HL-60 (cell line): ENCODE measurements at regions not wholly inside any gene's neighbourhood (a gene's known extent, or its start where the extent isn't known, plus 50 kb on each side); places are given as distances from the start of the nearest gene placed in this dataset.

Experiments used
- DNase-seq, 2 experiments: peaks; one replicate each; pipeline ENCODE4 v3.0.0-alpha.2; 2010 to 2020; ENCODE audit warnings: low read depth in 1 of 2, low spot score in 1 of 2
- H3K27ac ChIP-seq: fragments of 250-450 bp; sonication (Bioruptor Pico); replicated peaks from 2 replicates; pipeline ENCODE4 v1.5.1; 2020; ENCODE audit warnings: mild to moderate bottlenecking, moderate library complexity
- H3K27me3 ChIP-seq: fragments of 250-450 bp; sonication (Bioruptor Pico); 2 replicates; pipeline ENCODE4 v1.5.1; 2021; ENCODE audit warnings: mild to moderate bottlenecking, moderate library complexity; ENCODE audit not compliant: insufficient read depth, poor library complexity, severe bottlenecking
- H3K4me3 ChIP-seq: replicated peaks from 2 replicates; pipeline ENCODE4 v1.5.1; 2011; ENCODE audit warnings: mild to moderate bottlenecking, control low read depth, low read length; ENCODE audit not compliant: insufficient read depth
- CTCF ChIP-seq: IDR thresholded peaks from one replicate; pipeline ENCODE4 v1.5.1; 2011; ENCODE audit warnings: low read length, control low read depth, inconsistent platforms; ENCODE audit not compliant: insufficient read depth
- GABPA ChIP-seq: IDR thresholded peaks from 2 replicates; pipeline ENCODE4 v1.6.1; 2012; ENCODE audit warnings: low read depth
- POLR2AphosphoS5 ChIP-seq: IDR thresholded peaks from 2 replicates; pipeline ENCODE4 v1.6.1; 2012; ENCODE audit warnings: low read depth
- SPI1 ChIP-seq: IDR thresholded peaks from 2 replicates; pipeline ENCODE4 v1.6.1; 2012; ENCODE audit warnings: low read depth, mild to moderate bottlenecking, borderline replicate concordance
- TF ChIP-seq, protein P1 (sequence below): IDR thresholded peaks from 2 replicates; pipeline ENCODE4 v1.6.1; 2012; ENCODE audit warnings: low read depth; ENCODE audit not compliant: insufficient replicate concordance

DNA sequence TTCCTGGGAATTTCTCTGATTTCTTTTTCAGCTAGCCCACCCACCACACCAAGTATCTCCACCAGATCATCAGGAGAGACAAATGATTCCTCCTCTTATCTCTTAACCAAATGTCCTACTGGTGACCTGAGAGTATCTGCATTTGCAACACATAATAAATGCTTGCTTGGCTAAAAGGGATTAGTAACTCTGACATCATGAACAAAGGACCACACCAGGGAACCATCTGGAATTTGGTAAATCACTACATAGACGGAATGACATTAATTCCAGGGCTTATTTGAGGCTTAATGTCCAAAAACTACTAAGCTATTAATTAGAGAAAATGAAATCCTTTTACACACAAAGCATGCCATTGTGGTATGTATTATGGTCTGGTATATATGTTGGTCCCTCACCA is 139.0 kb downstream of the RAP2A start:
- TF ChIP-seq, protein P1, sequence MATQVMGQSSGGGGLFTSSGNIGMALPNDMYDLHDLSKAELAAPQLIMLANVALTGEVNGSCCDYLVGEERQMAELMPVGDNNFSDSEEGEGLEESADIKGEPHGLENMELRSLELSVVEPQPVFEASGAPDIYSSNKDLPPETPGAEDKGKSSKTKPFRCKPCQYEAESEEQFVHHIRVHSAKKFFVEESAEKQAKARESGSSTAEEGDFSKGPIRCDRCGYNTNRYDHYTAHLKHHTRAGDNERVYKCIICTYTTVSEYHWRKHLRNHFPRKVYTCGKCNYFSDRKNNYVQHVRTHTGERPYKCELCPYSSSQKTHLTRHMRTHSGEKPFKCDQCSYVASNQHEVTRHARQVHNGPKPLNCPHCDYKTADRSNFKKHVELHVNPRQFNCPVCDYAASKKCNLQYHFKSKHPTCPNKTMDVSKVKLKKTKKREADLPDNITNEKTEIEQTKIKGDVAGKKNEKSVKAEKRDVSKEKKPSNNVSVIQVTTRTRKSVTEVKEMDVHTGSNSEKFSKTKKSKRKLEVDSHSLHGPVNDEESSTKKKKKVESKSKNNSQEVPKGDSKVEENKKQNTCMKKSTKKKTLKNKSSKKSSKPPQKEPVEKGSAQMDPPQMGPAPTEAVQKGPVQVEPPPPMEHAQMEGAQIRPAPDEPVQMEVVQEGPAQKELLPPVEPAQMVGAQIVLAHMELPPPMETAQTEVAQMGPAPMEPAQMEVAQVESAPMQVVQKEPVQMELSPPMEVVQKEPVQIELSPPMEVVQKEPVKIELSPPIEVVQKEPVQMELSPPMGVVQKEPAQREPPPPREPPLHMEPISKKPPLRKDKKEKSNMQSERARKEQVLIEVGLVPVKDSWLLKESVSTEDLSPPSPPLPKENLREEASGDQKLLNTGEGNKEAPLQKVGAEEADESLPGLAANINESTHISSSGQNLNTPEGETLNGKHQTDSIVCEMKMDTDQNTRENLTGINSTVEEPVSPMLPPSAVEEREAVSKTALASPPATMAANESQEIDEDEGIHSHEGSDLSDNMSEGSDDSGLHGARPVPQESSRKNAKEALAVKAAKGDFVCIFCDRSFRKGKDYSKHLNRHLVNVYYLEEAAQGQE, result no peak
- TF ChIP-seq POLR2AphosphoS5 (no peak), GABPA (no peak), SPI1 (no peak), CTCF (no peak)
- Histone ChIP-seq H3K27me3 (peaks cover 5% of the 10 kb centered on the region), H3K4me3 (no peak overlapping the region), H3K27ac (no peak overlapping the region)
- no peak for DNase-seq

DNA sequence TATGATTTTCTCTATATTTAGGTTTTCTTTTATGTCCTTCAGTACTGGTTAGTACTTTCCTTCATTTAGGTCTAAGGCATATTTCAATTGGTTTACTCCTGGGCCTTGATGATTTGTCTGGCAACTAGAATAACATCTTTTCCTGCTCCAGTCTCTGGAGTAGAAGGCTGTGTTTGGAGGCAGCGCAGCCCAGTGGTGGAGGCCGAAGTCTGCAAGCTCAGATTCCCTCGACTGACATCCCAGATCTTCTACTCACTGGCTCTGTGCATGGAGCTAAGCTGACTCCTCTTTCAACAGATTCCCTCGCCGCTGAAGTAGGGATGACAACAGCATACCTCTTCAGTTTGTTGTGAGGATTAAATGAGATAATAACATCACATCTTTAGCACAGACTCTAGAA is 141.0 kb downstream of the RAP2A start:
- Histone ChIP-seq H3K4me3 (no peak overlapping the region), H3K27ac (no peak overlapping the region), H3K27me3 (no peaks in the 10 kb centered on the region)
- peak in 1 of 2 experiments; percentile 8 for DNase-seq
- no peak for TF ChIP-seq SPI1
- TF ChIP-seq, protein P1, result no peak
- no peak for TF ChIP-seq GABPA
- no peak for TF ChIP-seq CTCF
- TF ChIP-seq POLR2AphosphoS5, result no peak

- Histone ChIP-seq H3K27ac (no peak overlapping the region), H3K27me3 (no peaks in the 10 kb centered on the region), H3K4me3 (no peak overlapping the region)
- TF ChIP-seq GABPA (no peak), POLR2AphosphoS5 (no peak), SPI1 (no peak), CTCF (no peak)
- TF ChIP-seq, protein P1, result no peak
- no peak for DNase-seq
Observed at GRCh38 chr13:97577026-97577425, 143.1 kb downstream of the RAP2A start.
